ENCODE measurements at regions not wholly inside any gene's neighbourhood (a gene's known extent, or its start where the extent isn't known, plus 50 kb on each side); places are given as distances from the start of the nearest gene placed in this dataset.

DNA sequence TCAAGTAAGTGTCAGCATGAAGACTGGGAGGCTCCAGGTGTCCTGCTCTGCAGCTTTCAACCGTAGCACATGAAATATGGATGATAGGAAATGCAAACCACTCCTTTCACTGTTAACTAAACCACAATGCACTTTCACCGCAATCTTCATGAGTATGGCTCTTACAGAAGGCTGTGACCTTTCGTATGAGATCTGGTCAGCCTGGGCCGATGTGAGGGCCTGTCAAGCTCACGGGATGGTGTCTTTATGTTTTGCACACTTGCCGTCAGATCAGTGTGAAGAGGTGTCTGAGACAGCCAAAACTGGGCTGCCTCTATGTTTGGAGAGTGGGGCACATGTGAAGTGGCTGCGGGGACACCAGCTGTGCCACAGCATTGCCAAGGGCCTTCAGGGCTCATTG lies 62.8 kb upstream of the AFF3 start:
- DNase-seq, result no peak
- Histone ChIP-seq H3K9me3 (no peaks in the 10 kb centered on the region), H3K36me3 (no peaks in the 10 kb centered on the region), H3K4me1 (peaks cover 0 to 17% (median 7%) of the 10 kb centered on the region in 9 donors), H3K4me3 (no peak overlapping the region), H3K27me3 (no peaks in the 10 kb centered on the region), H3K27ac (no peak overlapping the region)
- ATAC-seq, result no peak
- TF ChIP-seq, protein P1, sequence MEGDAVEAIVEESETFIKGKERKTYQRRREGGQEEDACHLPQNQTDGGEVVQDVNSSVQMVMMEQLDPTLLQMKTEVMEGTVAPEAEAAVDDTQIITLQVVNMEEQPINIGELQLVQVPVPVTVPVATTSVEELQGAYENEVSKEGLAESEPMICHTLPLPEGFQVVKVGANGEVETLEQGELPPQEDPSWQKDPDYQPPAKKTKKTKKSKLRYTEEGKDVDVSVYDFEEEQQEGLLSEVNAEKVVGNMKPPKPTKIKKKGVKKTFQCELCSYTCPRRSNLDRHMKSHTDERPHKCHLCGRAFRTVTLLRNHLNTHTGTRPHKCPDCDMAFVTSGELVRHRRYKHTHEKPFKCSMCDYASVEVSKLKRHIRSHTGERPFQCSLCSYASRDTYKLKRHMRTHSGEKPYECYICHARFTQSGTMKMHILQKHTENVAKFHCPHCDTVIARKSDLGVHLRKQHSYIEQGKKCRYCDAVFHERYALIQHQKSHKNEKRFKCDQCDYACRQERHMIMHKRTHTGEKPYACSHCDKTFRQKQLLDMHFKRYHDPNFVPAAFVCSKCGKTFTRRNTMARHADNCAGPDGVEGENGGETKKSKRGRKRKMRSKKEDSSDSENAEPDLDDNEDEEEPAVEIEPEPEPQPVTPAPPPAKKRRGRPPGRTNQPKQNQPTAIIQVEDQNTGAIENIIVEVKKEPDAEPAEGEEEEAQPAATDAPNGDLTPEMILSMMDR (IDR thresholded peaks at IDR 0.05), result no peak
- intact Hi-C loops (cut with DNase I), result no loop called here
- 81 to 83% methylated on average over 7 of the region's 7 CpGs for WGBS, 2 donors

DNA sequence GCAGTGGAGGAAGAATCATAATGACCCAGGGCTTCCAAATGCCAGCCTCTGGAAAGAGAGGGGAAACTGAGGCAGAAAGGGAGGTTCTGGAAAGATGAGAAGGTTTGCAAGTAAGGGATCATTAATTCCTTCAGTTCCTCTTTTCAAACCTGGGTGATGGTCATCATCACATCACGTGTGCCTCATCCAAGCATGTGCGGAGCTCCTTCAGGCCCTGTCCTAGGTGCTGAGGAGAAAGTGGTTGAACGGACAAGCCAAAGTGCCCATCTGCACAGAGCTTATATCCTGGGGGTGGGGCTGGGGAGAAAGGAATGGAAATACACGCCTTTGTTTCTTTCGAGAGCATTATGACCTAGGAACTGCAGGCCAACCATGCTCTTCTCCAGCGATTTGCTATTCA lies 60.2 kb upstream of the AFF3 start:
- ATAC-seq, result no peak
- intact Hi-C loops (cut with DNase I), result no loop called here
- 93 to 94% methylated on average over 6 of the region's 6 CpGs for WGBS, 2 donors
- TF ChIP-seq, protein P1 (IDR thresholded peaks at IDR 0.05), result no peak
- no peak for DNase-seq
- no peaks in the 10 kb centered on the region for H3K9me3 ChIP-seq
- H3K36me3 ChIP-seq, result no peaks in the 10 kb centered on the region
- no peak overlapping the region for H3K27ac ChIP-seq
- H3K27me3 ChIP-seq, result no peaks in the 10 kb centered on the region
- H3K4me1 ChIP-seq, result peaks cover 9 to 23% (median 18%) of the 10 kb centered on the region in 9 donors
- no peak overlapping the region for H3K4me3 ChIP-seq

DNA sequence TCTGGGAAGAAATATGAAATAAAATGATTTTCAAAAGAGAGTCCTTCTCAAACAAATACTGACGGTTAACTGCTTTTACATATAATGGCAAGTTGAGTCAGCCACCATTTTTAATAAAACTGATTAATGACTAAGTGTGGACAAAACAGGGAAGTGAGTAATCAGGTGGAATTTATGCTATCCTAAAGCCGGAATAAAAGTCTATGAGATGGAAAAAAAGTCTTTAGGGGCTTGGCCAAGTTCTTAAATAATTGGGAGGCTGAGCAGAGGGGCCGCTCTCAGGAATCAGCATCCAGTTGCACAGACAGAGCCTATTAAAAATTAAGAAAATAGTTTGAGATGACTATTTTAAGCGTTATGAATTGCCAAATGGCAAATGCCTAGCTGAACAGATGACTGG lies 58.6 kb upstream of the AFF3 start:
- intact Hi-C loops (cut with DNase I), result no loop called here
- 90 to 92% methylated on average over 4 of the region's 4 CpGs for whole genome bisulfite sequencing, 2 donors
- Histone ChIP-seq H3K36me3 (no peaks in the 10 kb centered on the region), H3K9me3 (no peaks in the 10 kb centered on the region), H3K27ac (no peak overlapping the region), H3K4me1 (peaks cover 15 to 26% (median 21%) of the 10 kb centered on the region in 9 donors), H3K4me3 (no peak overlapping the region), H3K27me3 (no peaks in the 10 kb centered on the region)
- no peak for DNase-seq
- ATAC-seq, result no peak
- TF ChIP-seq, protein P1 (IDR thresholded peaks at IDR 0.05), result no peak

DNA sequence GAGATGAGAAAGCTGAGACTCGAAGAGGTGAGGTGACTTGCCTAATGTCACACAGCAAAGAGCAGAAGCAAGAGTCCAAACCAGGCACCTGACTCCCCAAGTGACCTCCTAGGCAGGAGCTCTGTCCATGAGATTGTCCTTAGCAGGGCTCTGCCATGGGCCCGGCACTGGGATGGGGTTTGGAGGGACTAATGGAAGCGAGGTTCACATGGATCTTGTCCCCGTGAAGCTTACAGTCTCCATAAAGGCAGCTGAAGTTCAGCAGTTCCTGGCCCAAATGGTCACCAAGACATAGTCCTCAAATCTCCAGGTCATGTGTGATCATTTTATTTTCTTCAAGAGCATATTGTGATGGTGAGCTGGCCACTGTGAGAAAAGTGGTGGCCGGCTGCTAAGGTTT lies 57.0 kb upstream of the AFF3 start:
- Histone ChIP-seq H3K4me3 (no peak overlapping the region), H3K27ac (no peak overlapping the region), H3K4me1 (peaks cover 15 to 27% (median 21%) of the 10 kb centered on the region in 9 donors), H3K9me3 (no peaks in the 10 kb centered on the region), H3K36me3 (no peaks in the 10 kb centered on the region), H3K27me3 (no peaks in the 10 kb centered on the region)
- TF ChIP-seq, protein P1 (IDR thresholded peaks at IDR 0.05), result no peak
- ATAC-seq (no peak), DNase-seq (no peak)
- WGBS, 2 donors, result 98% methylated on average over 5 of the region's 5 CpGs
- intact Hi-C loops (cut with DNase I), result no loop called here

Measured in heart right ventricle (tissue), 16 donors.